HepG2 (cell line): ENCODE measurements at regions not wholly inside any gene's neighbourhood (a gene's known extent, or its start where the extent isn't known, plus 50 kb on each side); places are given as distances from the start of the nearest gene placed in this dataset.

Experiments used
- BHLHE40 ChIP-seq: IDR thresholded peaks from 2 replicates; pipeline ENCODE4 v1.6.1; 2011; ENCODE audit warnings: low read length, improper control_type of control experiment
- EP300 ChIP-seq, 3 experiments: sonication (generic) in 1 of 3; formaldehyde crosslinking in 1 of 3; IDR thresholded peaks; 2 replicates each; pipeline versions ENCODE4 v1.5.1 to v1.6.1; 2011 to 2020; ENCODE audit warnings: low read depth in 2 of 3, low read length in 2 of 3, borderline replicate concordance in 1 of 3, improper control_type of control experiment in 1 of 3, mild to moderate bottlenecking in 1 of 3, missing genetic modification reagents in 1 of 3, moderate library complexity in 1 of 3
- MYNN ChIP-seq: sonication (generic); formaldehyde crosslinking; IDR thresholded peaks from 2 replicates; pipeline ENCODE4 v1.4.0; 2020; ENCODE audit warnings: mild to moderate bottlenecking, low read depth, missing genetic modification reagents
- ZNF329 ChIP-seq: sonication (generic); formaldehyde crosslinking; IDR thresholded peaks from 2 replicates; pipeline ENCODE4 v1.9.0; 2021; ENCODE audit warnings: low read depth, mild to moderate bottlenecking, missing genetic modification reagents
- ZNF644 ChIP-seq: IDR thresholded peaks from 2 replicates; pipeline ENCODE4 v1.6.1; 2016; ENCODE audit warnings: low read depth
- ZNF747 ChIP-seq: sonication (generic); formaldehyde crosslinking; IDR thresholded peaks from 2 replicates; pipeline ENCODE4 v1.8.1; 2023; ENCODE audit warnings: missing genetic modification reagents, mild to moderate bottlenecking, borderline replicate concordance
- ZSCAN30 ChIP-seq: sonication (generic); formaldehyde crosslinking; IDR thresholded peaks from 2 replicates; pipeline ENCODE4 v1.5.0; 2020; ENCODE audit warnings: mild to moderate bottlenecking, missing genetic modification reagents
- TF ChIP-seq, protein P1 (sequence below): sonication (generic); formaldehyde crosslinking; IDR thresholded peaks from 2 replicates; pipeline ENCODE4 v1.5.0; 2020; ENCODE audit warnings: mild to moderate bottlenecking, missing genetic modification reagents, moderate library complexity
- TF ChIP-seq, protein P2 (sequence below): sonication (generic); formaldehyde crosslinking; IDR thresholded peaks from 2 replicates; pipeline ENCODE4 v1.4.0; 2020; ENCODE audit warnings: mild to moderate bottlenecking, low read depth, missing genetic modification reagents
- TF ChIP-seq, protein P3 (sequence below), 2 experiments: sonication (generic) in 1 of 2; formaldehyde crosslinking in 1 of 2; IDR thresholded peaks; 2 replicates each; pipeline versions ENCODE4 v1.5.1 to v1.6.1; 2011 to 2020; ENCODE audit warnings: borderline replicate concordance in 1 of 2, low read depth in 1 of 2, low read length in 1 of 2, mild to moderate bottlenecking in 1 of 2, missing genetic modification reagents in 1 of 2, moderate library complexity in 1 of 2
- TF ChIP-seq, protein P4 (sequence below): IDR thresholded peaks from 2 replicates; pipeline ENCODE4 v1.6.1; 2016; ENCODE audit warnings: low read depth, borderline replicate concordance
- TF ChIP-seq, protein P5 (sequence below): IDR thresholded peaks from 2 replicates; pipeline ENCODE4 v1.6.1; 2012; ENCODE audit warnings: low read depth, low read length, improper control_type of control experiment

DNA sequence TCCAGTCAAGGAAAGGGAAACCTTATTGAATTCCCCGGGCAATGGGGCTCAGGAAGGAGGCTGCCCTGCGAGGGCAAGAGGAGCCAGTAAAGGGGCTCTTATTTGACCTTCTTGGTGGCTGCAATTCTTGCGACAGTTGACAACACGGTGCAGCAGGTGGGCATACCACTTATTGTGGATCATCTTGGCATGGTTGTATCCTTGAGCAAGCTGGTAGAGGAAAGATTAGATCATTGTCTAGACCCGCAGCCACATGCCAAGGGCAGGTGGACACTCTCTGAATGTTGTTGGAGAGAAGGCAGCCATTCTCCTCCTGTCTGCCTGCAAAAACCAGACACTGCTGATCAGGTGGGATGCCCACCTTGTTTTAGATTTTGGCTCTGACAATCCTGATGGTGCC lies 170.2 kb upstream of the CHST9 start:
- TF ChIP-seq, protein P1, sequence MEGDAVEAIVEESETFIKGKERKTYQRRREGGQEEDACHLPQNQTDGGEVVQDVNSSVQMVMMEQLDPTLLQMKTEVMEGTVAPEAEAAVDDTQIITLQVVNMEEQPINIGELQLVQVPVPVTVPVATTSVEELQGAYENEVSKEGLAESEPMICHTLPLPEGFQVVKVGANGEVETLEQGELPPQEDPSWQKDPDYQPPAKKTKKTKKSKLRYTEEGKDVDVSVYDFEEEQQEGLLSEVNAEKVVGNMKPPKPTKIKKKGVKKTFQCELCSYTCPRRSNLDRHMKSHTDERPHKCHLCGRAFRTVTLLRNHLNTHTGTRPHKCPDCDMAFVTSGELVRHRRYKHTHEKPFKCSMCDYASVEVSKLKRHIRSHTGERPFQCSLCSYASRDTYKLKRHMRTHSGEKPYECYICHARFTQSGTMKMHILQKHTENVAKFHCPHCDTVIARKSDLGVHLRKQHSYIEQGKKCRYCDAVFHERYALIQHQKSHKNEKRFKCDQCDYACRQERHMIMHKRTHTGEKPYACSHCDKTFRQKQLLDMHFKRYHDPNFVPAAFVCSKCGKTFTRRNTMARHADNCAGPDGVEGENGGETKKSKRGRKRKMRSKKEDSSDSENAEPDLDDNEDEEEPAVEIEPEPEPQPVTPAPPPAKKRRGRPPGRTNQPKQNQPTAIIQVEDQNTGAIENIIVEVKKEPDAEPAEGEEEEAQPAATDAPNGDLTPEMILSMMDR: no peak
- TF ChIP-seq ZNF747 (CRISPR knock-in tag) (no peak), ZSCAN30 (CRISPR knock-in tag) (no peak), EP300 (IDR thresholded peaks at IDR 0.05; ENCODE audit: low read depth in 2 of 2, low read length in 2 of 2) (no peak), EP300 (CRISPR knock-in tag; IDR thresholded peaks at IDR 0.05; ENCODE audit: borderline replicate concordance) (no peak), ZNF329 (CRISPR knock-in tag) (no peak), MYNN (CRISPR knock-in tag) (no peak), ZNF644 (CRISPR knock-in tag) (no peak), BHLHE40 (no peak)
- TF ChIP-seq, protein P2, sequence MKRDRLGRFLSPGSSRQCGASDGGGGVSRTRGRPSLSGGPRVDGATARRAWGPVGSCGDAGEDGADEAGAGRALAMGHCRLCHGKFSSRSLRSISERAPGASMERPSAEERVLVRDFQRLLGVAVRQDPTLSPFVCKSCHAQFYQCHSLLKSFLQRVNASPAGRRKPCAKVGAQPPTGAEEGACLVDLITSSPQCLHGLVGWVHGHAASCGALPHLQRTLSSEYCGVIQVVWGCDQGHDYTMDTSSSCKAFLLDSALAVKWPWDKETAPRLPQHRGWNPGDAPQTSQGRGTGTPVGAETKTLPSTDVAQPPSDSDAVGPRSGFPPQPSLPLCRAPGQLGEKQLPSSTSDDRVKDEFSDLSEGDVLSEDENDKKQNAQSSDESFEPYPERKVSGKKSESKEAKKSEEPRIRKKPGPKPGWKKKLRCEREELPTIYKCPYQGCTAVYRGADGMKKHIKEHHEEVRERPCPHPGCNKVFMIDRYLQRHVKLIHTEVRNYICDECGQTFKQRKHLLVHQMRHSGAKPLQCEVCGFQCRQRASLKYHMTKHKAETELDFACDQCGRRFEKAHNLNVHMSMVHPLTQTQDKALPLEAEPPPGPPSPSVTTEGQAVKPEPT (CRISPR knock-in tag): no peak
- TF ChIP-seq, protein P3, sequence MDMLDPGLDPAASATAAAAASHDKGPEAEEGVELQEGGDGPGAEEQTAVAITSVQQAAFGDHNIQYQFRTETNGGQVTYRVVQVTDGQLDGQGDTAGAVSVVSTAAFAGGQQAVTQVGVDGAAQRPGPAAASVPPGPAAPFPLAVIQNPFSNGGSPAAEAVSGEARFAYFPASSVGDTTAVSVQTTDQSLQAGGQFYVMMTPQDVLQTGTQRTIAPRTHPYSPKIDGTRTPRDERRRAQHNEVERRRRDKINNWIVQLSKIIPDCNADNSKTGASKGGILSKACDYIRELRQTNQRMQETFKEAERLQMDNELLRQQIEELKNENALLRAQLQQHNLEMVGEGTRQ (IDR thresholded peaks at IDR 0.05; ENCODE audit: low read depth, low read length): no peak
- TF ChIP-seq, protein P3 (CRISPR knock-in tag; IDR thresholded peaks at IDR 0.05; ENCODE audit: borderline replicate concordance): no peak
- TF ChIP-seq, protein P4, sequence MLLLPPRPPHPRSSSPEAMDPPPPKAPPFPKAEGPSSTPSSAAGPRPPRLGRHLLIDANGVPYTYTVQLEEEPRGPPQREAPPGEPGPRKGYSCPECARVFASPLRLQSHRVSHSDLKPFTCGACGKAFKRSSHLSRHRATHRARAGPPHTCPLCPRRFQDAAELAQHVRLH: no peak
- TF ChIP-seq, protein P5, sequence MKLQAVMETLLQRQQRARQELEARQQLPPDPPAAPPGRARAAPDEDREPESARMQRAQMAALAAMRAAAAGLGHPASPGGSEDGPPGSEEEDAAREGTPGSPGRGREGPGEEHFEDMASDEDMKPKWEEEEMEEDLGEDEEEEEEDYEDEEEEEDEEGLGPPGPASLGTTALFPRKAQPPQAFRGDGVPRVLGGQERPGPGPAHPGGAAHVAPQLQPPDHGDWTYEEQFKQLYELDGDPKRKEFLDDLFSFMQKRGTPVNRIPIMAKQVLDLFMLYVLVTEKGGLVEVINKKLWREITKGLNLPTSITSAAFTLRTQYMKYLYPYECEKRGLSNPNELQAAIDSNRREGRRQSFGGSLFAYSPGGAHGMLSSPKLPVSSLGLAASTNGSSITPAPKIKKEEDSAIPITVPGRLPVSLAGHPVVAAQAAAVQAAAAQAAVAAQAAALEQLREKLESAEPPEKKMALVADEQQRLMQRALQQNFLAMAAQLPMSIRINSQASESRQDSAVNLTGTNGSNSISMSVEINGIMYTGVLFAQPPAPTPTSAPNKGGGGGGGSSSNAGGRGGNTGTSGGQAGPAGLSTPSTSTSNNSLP: no peak
